ENCODE measurements at regions not wholly inside any gene's neighbourhood (a gene's known extent, or its start where the extent isn't known, plus 50 kb on each side); places are given as distances from the start of the nearest gene placed in this dataset.

DNA sequence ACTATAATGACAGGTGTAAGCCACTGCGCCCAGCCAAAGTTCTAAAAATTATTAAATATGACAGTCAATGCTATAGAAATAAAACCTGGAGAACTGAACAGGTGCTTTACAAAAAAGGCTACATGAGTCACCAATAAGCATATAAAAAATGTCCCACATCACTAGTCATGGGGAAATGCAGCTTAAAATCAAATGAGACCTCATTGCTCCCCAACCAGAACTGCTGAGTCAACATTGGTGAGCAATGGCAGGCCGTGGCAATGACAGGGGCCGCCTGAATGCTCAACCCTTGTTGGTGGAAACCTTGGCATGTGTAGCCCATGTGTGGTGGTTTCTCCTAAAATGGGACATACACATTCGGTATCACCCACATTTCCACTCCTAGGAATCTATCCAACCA, 352.3 kb upstream of the KLF6 start:
- Mint-ChIP-seq H3K27me3 (ENCODE audit: low read depth) (no peaks in the 10 kb centered on the region), H3K36me3 (ENCODE audit: low read depth) (peaks cover 5% of the 10 kb centered on the region), H3K9me3 (ENCODE audit: low read depth) (peaks cover 15% of the 10 kb centered on the region), H3K4me3 (ENCODE audit: unreplicated experiment) (no peak overlapping the region), H3K4me1 (ENCODE audit: low read depth) (no peaks in the 10 kb centered on the region), H3K27ac (ENCODE audit: unreplicated experiment) (no peak overlapping the region)
- TF ChIP-seq, protein P1, sequence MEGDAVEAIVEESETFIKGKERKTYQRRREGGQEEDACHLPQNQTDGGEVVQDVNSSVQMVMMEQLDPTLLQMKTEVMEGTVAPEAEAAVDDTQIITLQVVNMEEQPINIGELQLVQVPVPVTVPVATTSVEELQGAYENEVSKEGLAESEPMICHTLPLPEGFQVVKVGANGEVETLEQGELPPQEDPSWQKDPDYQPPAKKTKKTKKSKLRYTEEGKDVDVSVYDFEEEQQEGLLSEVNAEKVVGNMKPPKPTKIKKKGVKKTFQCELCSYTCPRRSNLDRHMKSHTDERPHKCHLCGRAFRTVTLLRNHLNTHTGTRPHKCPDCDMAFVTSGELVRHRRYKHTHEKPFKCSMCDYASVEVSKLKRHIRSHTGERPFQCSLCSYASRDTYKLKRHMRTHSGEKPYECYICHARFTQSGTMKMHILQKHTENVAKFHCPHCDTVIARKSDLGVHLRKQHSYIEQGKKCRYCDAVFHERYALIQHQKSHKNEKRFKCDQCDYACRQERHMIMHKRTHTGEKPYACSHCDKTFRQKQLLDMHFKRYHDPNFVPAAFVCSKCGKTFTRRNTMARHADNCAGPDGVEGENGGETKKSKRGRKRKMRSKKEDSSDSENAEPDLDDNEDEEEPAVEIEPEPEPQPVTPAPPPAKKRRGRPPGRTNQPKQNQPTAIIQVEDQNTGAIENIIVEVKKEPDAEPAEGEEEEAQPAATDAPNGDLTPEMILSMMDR (IDR thresholded peaks at IDR 0.05) = no peak
- DNase-seq (ENCODE audit: low spot score) = no peak

DNA sequence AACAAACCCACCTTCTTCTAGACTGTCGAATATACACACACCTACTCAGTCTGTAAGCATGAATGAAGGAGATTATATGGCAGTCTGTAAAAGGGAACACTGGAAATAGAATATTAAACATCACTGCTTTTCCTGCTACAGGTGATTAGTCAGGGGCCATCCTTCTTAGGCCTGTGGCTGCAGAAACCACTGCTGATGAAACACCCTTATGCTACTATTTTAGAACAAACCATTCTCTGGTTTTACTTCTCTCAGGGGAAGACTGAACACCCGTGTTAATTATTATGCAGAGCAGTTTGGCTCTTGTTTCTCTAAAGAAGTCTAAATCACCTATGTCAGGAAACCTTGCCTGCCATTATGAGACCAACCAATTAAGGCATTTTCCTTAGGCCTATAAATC, 351.1 kb upstream of the KLF6 start:
- Mint-ChIP-seq H3K36me3 (ENCODE audit: low read depth) (peaks cover 5% of the 10 kb centered on the region), H3K4me3 (ENCODE audit: unreplicated experiment) (no peak overlapping the region), H3K4me1 (ENCODE audit: low read depth) (no peaks in the 10 kb centered on the region), H3K9me3 (ENCODE audit: low read depth) (peaks cover 11% of the 10 kb centered on the region), H3K27me3 (ENCODE audit: low read depth) (no peaks in the 10 kb centered on the region), H3K27ac (ENCODE audit: unreplicated experiment) (no peak overlapping the region)
- TF ChIP-seq, protein P1 (IDR thresholded peaks at IDR 0.05) = no peak
- no peak for DNase-seq (ENCODE audit: low spot score)

- Mint-ChIP-seq H3K27ac (ENCODE audit: unreplicated experiment) (no peak overlapping the region), H3K4me3 (ENCODE audit: unreplicated experiment) (no peak overlapping the region), H3K4me1 (ENCODE audit: low read depth) (peaks cover 7% of the 10 kb centered on the region), H3K36me3 (ENCODE audit: low read depth) (no peaks in the 10 kb centered on the region), H3K27me3 (ENCODE audit: low read depth) (no peaks in the 10 kb centered on the region), H3K9me3 (ENCODE audit: low read depth) (no peaks in the 10 kb centered on the region)
- DNase-seq (ENCODE audit: low spot score) = no peak
- TF ChIP-seq, protein P1 (IDR thresholded peaks at IDR 0.05) = no peak
Observed at GRCh38 chr10:4132216-4132556, 347.2 kb upstream of the KLF6 start.

DNA sequence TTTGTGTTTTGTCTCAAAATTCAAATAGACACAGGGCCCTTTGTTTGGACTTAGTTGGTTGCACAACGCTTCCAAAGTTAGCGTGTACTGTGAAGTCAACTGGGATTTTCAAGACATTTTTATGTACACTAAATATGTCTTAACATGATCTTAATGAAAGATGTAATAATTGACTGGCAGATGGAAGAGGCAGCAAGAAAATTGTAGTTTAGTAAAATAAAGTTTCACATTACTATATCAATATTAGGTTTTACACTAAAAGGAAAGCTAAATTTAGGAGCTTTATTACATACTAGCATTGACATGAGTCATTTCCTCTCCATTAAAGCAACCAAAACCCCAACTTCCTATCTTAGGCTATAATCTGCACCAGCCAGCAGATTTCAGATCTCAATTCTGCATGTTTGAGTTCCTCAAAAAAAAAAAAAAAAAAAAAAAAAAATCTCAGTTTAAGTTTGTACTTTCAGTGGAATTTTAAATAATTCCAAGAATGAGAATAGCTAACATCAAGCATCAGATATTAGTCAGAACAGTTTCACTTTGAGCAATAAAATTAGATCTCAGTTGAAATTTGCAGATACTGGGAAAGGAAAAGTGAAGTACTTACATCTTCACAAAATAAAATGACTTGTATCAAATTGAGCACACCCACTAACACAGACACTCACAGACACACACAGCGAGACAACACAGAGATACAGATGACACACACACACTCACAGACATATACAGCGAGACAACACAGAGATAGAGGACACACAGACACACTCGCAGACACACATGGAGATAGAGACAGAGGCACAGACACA, 346.6 kb upstream of the KLF6 start:
- TF ChIP-seq, protein P1 (IDR thresholded peaks at IDR 0.05) = no peak
- H3K4me1 Mint-ChIP-seq (ENCODE audit: low read depth) = peaks cover 7% of the 10 kb centered on the region
- H3K27me3 Mint-ChIP-seq (ENCODE audit: low read depth) = no peaks in the 10 kb centered on the region
- DNase-seq (ENCODE audit: low spot score) = no peak
- H3K27ac Mint-ChIP-seq (ENCODE audit: unreplicated experiment) = no peak overlapping the region
- H3K9me3 Mint-ChIP-seq (ENCODE audit: low read depth) = peaks cover 1% of the 10 kb centered on the region
- H3K36me3 Mint-ChIP-seq (ENCODE audit: low read depth) = no peaks in the 10 kb centered on the region
- H3K4me3 Mint-ChIP-seq (ENCODE audit: unreplicated experiment) = no peak overlapping the region

GRCh38 chr10:4130685-4131084, 345.7 kb upstream of the KLF6 start:
- peaks cover 7% of the 10 kb centered on the region for H3K4me1 Mint-ChIP-seq (ENCODE audit: low read depth)
- TF ChIP-seq, protein P1 (IDR thresholded peaks at IDR 0.05) = no peak
- no peaks in the 10 kb centered on the region for H3K36me3 Mint-ChIP-seq (ENCODE audit: low read depth)
- H3K4me3 Mint-ChIP-seq (ENCODE audit: unreplicated experiment) = no peak overlapping the region
- DNase-seq (ENCODE audit: low spot score) = no peak
- no peak overlapping the region for H3K27ac Mint-ChIP-seq (ENCODE audit: unreplicated experiment)
- peaks cover 7% of the 10 kb centered on the region for H3K9me3 Mint-ChIP-seq (ENCODE audit: low read depth)
- no peaks in the 10 kb centered on the region for H3K27me3 Mint-ChIP-seq (ENCODE audit: low read depth)

All from chondrocyte (in vitro differentiated cells).